ENCODE measurements at regions not wholly inside any gene's neighbourhood (a gene's known extent, or its start where the extent isn't known, plus 50 kb on each side); places are given as distances from the start of the nearest gene placed in this dataset.

- no peaks in the 10 kb centered on the region for H3K9me2 ChIP-seq
- peaks cover 6% of the 10 kb centered on the region for H3K9me3 ChIP-seq
- no peaks in the 10 kb centered on the region for H3F3A ChIP-seq (replicated peaks; ENCODE audit: insufficient read depth)
- no peaks in the 10 kb centered on the region for H3K36me3 ChIP-seq (replicated peaks in 1 of 2; ENCODE audit: control insufficient read depth in 1 of 2, insufficient read depth in 2 of 2, low read length in 1 of 2)
- H3K4me1 ChIP-seq (ENCODE audit: control insufficient read depth in 1 of 2, insufficient read depth in 2 of 2, low read depth in 1 of 2, low read length in 1 of 2) = no peaks in the 10 kb centered on the region
- H4K20me1 ChIP-seq (ENCODE audit: insufficient read depth) = no peaks in the 10 kb centered on the region
- no peak overlapping the region for H2AFZ ChIP-seq (ENCODE audit: low read depth)
- H3K4me2 ChIP-seq = no peak overlapping the region
- H3K27me3 ChIP-seq (ENCODE audit: insufficient read depth) = no peaks in the 10 kb centered on the region
- ChIA-PET POLR2A (no interaction called here), CTCF (no interaction called here)
- no peak overlapping the region for H3K9ac ChIP-seq
- no peak overlapping the region for H3K27ac ChIP-seq (ENCODE audit: low read depth in 2 of 2, low read length in 1 of 2)
- no peak for TF ChIP-seq FOXM1 (IDR thresholded peaks at IDR 0.05; ENCODE audit: low read depth)
- no peak for TF ChIP-seq ZBTB33 (IDR thresholded peaks at IDR 0.05; ENCODE audit: borderline replicate concordance, low read depth)
- no peak for TF ChIP-seq RCOR1 (IDR thresholded peaks at IDR 0.05; ENCODE audit: low read length)
- no peak for TF ChIP-seq POLR2AphosphoS5 (IDR thresholded peaks at IDR 0.05; ENCODE audit: low read depth, low read length)
- no peaks in the 10 kb centered on the region for H3K79me2 ChIP-seq (ENCODE audit: insufficient read depth)
- H3K4me3 ChIP-seq (ENCODE audit: low read depth in 2 of 2, low read length in 1 of 2) = no peak overlapping the region
- DNase-seq = no peak
Measured at GRCh38 chr2:107615039-107615438, 211.7 kb upstream of the RGPD4 start.

DNA sequence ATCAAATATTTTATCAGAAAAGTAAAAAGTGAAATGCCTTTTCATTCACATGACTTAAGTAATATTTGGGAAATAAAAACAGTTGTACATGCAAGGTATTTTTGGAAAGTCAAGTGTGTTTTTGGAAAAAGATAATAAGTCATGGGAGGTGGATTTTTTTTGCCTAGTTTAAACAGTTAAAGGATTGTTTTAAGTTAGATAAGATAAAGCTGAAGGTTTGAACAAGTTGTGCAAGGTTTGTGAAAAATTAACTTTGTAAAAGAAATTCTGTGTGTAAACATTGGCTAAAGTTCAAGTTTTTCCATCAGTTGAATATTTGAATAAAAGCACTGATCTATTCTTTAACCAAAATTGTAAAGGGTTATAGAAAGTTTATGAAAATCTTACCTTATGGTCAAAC is 207.9 kb upstream of the RGPD4 start:
- POLR2A ChIA-PET = no interaction called here
- H3K27me3 ChIP-seq (ENCODE audit: insufficient read depth) = no peaks in the 10 kb centered on the region
- no peaks in the 10 kb centered on the region for H3K4me1 ChIP-seq (ENCODE audit: control insufficient read depth in 1 of 2, insufficient read depth in 2 of 2, low read depth in 1 of 2, low read length in 1 of 2)
- no peaks in the 10 kb centered on the region for H3K36me3 ChIP-seq (replicated peaks in 1 of 2; ENCODE audit: control insufficient read depth in 1 of 2, insufficient read depth in 2 of 2, low read length in 1 of 2)
- no peak overlapping the region for H3K27ac ChIP-seq (ENCODE audit: low read depth in 2 of 2, low read length in 1 of 2)
- H3K9me2 ChIP-seq = no peaks in the 10 kb centered on the region
- H3K4me3 ChIP-seq (ENCODE audit: low read depth in 2 of 2, low read length in 1 of 2) = no peak overlapping the region
- no peaks in the 10 kb centered on the region for H4K20me1 ChIP-seq (ENCODE audit: insufficient read depth)
- H3F3A ChIP-seq (replicated peaks; ENCODE audit: insufficient read depth) = no peaks in the 10 kb centered on the region
- CTCF ChIA-PET = no interaction called here
- no peak overlapping the region for H3K9ac ChIP-seq
- H3K9me3 ChIP-seq = peaks cover 6% of the 10 kb centered on the region
- H3K79me2 ChIP-seq (ENCODE audit: insufficient read depth) = no peaks in the 10 kb centered on the region
- H2AFZ ChIP-seq (ENCODE audit: low read depth) = no peak overlapping the region
- H3K4me2 ChIP-seq = no peak overlapping the region
- TF ChIP-seq, protein P1, sequence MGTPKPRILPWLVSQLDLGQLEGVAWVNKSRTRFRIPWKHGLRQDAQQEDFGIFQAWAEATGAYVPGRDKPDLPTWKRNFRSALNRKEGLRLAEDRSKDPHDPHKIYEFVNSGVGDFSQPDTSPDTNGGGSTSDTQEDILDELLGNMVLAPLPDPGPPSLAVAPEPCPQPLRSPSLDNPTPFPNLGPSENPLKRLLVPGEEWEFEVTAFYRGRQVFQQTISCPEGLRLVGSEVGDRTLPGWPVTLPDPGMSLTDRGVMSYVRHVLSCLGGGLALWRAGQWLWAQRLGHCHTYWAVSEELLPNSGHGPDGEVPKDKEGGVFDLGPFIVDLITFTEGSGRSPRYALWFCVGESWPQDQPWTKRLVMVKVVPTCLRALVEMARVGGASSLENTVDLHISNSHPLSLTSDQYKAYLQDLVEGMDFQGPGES (IDR thresholded peaks at IDR 0.05; ENCODE audit: low read depth, low read length) = no peak
- TF ChIP-seq SMC3 (IDR thresholded peaks at IDR 0.05; ENCODE audit: low read depth, low read length) = no peak
- TF ChIP-seq RFX5 (IDR thresholded peaks at IDR 0.05; ENCODE audit: low read length) = no peak
- no peak for TF ChIP-seq RXRA (IDR thresholded peaks at IDR 0.05; ENCODE audit: borderline replicate concordance, low read depth)
- TF ChIP-seq YY1 (IDR thresholded peaks at IDR 0.05; ENCODE audit: low read depth) = no peak
- TF ChIP-seq, protein P2, sequence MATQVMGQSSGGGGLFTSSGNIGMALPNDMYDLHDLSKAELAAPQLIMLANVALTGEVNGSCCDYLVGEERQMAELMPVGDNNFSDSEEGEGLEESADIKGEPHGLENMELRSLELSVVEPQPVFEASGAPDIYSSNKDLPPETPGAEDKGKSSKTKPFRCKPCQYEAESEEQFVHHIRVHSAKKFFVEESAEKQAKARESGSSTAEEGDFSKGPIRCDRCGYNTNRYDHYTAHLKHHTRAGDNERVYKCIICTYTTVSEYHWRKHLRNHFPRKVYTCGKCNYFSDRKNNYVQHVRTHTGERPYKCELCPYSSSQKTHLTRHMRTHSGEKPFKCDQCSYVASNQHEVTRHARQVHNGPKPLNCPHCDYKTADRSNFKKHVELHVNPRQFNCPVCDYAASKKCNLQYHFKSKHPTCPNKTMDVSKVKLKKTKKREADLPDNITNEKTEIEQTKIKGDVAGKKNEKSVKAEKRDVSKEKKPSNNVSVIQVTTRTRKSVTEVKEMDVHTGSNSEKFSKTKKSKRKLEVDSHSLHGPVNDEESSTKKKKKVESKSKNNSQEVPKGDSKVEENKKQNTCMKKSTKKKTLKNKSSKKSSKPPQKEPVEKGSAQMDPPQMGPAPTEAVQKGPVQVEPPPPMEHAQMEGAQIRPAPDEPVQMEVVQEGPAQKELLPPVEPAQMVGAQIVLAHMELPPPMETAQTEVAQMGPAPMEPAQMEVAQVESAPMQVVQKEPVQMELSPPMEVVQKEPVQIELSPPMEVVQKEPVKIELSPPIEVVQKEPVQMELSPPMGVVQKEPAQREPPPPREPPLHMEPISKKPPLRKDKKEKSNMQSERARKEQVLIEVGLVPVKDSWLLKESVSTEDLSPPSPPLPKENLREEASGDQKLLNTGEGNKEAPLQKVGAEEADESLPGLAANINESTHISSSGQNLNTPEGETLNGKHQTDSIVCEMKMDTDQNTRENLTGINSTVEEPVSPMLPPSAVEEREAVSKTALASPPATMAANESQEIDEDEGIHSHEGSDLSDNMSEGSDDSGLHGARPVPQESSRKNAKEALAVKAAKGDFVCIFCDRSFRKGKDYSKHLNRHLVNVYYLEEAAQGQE (IDR thresholded peaks at IDR 0.05; ENCODE audit: low read depth, low read length) = no peak
- TF ChIP-seq MAX (IDR thresholded peaks at IDR 0.05; ENCODE audit: low read depth) = no peak
- TF ChIP-seq CHD2 (IDR thresholded peaks at IDR 0.05; ENCODE audit: low read length, partially characterized antibody) = no peak
- TF ChIP-seq MXI1 (IDR thresholded peaks at IDR 0.05; ENCODE audit: low read depth, low read length) = no peak
- no peak for TF ChIP-seq RCOR1 (IDR thresholded peaks at IDR 0.05; ENCODE audit: low read length)
- no peak for TF ChIP-seq RAD21 (IDR thresholded peaks at IDR 0.05; ENCODE audit: low read length)
- TF ChIP-seq FOSL2 (IDR thresholded peaks at IDR 0.05; ENCODE audit: borderline replicate concordance, low read depth) = no peak
- no peak for TF ChIP-seq EP300 (IDR thresholded peaks at IDR 0.05; ENCODE audit: borderline replicate concordance in 1 of 2, low read depth in 1 of 2, low read length in 1 of 2)
- no peak for TF ChIP-seq PBX3 (IDR thresholded peaks at IDR 0.05)
- no peak for TF ChIP-seq TAF1 (IDR thresholded peaks at IDR 0.05; ENCODE audit: borderline replicate concordance, low read depth, low read length)
- no peak for TF ChIP-seq FOXM1 (IDR thresholded peaks at IDR 0.05; ENCODE audit: low read depth)
- no peak for TF ChIP-seq GATA2 (CRISPR knock-in tag; IDR thresholded peaks at IDR 0.05)
- DNase-seq = no peak

Measured in SK-N-SH (cell line).